Neutrophil (primary cell): ENCODE measurements at regions not wholly inside any gene's neighbourhood (a gene's known extent, or its start where the extent isn't known, plus 50 kb on each side); places are given as distances from the start of the nearest gene placed in this dataset.

Experiments
- H3K27ac ChIP-seq: fragments of 200-600 bp; sonication (generic); 2 replicates; pipeline ENCODE4 v1.5.1; 2016; ENCODE audit warnings: mild to moderate bottlenecking, moderate library complexity
- H3K27me3 ChIP-seq: fragments of 200-600 bp; sonication (generic); 2 replicates; pipeline ENCODE4 v1.6.0; 2016; ENCODE audit warnings: mild to moderate bottlenecking
- H3K36me3 ChIP-seq: fragments of 200-600 bp; sonication (generic); 2 replicates; pipeline ENCODE4 v1.5.1; 2017
- H3K4me1 ChIP-seq, 2 experiments: fragments of 200-600 bp in 1 of 2; sonication (generic) in 1 of 2; 1 replicate in 1 of 2; 2 replicates in 1 of 2; pipeline versions ENCODE4 v1.5.1 to v1.6.1; 2013 to 2016; ENCODE audit warnings: low read depth in 1 of 2, low read length in 1 of 2, mild to moderate bottlenecking in 1 of 2, moderate library complexity in 1 of 2; ENCODE audit not compliant: control insufficient read depth in 1 of 2, insufficient read depth in 1 of 2
- H3K4me3 ChIP-seq, 2 experiments: fragments of 200-600 bp in 1 of 2; sonication (generic) in 1 of 2; 1 replicate in 1 of 2; 2 replicates in 1 of 2; pipeline ENCODE4 v1.5.1; 2013 to 2016; ENCODE audit warnings: low read depth in 1 of 2, low read length in 1 of 2, mild to moderate bottlenecking in 1 of 2, moderate library complexity in 1 of 2
- H3K9me3 ChIP-seq: fragments of 200-600 bp; sonication (generic); 2 replicates; pipeline ENCODE4 v1.5.1; 2016
- TF ChIP-seq, protein P1 (sequence below): fragments of 200-600 bp; sonication (generic); IDR thresholded peaks from 2 replicates; pipeline ENCODE4 v1.5.1; 2016; ENCODE audit warnings: antibody characterized with exemption

DNA sequence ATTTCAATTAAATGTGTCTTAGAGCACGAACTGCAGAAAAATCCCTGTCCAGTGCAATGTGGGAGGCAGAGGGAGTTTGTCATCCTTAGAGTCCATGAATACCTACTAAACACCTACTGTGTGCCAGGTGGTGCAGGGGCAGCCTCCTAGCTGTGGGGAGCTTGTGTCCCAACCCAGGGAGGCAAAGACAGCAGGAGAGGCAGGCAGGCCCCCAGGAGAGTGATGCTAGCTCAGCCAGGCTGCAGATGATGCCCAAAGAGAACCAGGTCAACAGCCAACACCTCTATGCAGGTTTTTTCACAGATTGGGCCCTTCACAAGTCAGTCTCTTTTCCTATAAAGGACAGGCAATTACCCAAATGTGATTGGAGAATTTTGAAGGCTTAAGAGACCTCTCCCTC, 108.2 kb upstream of the UQCRFS1 start:
- TF ChIP-seq, protein P1, sequence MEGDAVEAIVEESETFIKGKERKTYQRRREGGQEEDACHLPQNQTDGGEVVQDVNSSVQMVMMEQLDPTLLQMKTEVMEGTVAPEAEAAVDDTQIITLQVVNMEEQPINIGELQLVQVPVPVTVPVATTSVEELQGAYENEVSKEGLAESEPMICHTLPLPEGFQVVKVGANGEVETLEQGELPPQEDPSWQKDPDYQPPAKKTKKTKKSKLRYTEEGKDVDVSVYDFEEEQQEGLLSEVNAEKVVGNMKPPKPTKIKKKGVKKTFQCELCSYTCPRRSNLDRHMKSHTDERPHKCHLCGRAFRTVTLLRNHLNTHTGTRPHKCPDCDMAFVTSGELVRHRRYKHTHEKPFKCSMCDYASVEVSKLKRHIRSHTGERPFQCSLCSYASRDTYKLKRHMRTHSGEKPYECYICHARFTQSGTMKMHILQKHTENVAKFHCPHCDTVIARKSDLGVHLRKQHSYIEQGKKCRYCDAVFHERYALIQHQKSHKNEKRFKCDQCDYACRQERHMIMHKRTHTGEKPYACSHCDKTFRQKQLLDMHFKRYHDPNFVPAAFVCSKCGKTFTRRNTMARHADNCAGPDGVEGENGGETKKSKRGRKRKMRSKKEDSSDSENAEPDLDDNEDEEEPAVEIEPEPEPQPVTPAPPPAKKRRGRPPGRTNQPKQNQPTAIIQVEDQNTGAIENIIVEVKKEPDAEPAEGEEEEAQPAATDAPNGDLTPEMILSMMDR: no peak
- no peak overlapping the region for H3K4me3 ChIP-seq
- no peak overlapping the region for H3K27ac ChIP-seq
- H3K36me3 ChIP-seq: no peaks in the 10 kb centered on the region
- no peaks in the 10 kb centered on the region for H3K9me3 ChIP-seq
- H3K4me1 ChIP-seq: no peaks in the 10 kb centered on the region
- H3K27me3 ChIP-seq: no peaks in the 10 kb centered on the region

DNA sequence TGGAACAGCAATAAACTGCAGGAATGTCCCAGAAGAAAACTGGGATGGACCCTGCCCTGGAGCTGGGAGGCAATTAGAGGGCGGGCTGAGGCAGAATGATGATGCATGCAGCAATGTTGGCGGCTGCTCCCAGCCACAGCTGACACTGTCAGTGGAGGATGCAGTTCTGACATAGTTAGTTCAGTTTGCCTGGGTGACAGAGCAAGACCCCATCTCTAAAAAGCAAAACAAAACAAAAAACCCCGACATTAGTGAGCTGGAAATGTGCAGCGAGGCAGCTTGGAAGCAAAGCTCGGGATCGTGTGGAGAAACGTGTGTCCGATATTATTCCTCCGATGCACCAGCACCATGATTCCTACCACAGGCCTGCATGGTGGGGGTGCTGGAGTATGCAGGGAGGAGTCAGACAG, 110.1 kb upstream of the UQCRFS1 start:
- Histone ChIP-seq H3K4me3 (no peak overlapping the region), H3K9me3 (no peaks in the 10 kb centered on the region), H3K36me3 (no peaks in the 10 kb centered on the region), H3K27ac (no peak overlapping the region), H3K4me1 (no peaks in the 10 kb centered on the region), H3K27me3 (no peaks in the 10 kb centered on the region)
- TF ChIP-seq, protein P1: no peak

DNA sequence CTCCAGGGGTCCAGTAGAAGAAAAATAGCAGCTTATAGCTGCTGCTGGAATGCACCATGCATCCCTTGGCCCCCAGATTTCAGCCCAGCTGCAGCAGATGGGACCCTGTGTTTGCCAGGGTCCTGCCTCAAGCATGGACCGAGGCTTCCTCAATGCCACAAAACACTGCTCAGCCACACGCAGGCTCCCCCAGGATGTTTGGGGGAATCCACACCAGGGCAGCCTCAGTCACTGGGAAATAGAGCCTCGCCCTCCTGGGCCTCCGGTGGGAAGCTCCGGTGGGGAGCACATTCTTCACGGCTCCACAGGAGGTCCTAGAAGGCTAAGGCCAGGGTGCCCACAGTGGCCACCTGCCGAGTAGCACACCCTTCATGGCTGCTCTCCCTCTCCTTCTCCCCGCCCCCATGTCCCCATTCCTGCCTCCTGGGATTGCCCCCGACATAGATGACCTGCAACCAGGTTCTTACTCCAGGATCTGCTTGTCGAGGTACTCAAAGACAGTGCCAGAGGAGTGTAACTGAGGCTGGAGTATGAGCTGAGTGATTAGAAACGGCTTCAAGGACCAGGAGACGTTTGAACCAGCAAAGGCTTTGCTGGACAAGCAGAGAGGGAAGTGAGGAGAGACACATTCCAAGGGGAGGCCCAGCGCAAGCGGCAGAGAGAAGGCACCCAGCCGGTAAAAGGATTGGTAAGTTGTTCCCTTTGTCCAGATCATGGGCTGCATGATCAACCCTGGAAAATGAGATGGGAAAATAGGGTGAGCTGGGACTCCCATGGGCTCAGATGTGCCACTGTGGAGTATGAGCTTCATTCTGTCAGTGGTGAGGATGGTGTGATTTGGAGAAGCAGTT, 110.7 kb upstream of the UQCRFS1 start:
- Histone ChIP-seq H3K27me3 (no peaks in the 10 kb centered on the region), H3K36me3 (no peaks in the 10 kb centered on the region), H3K27ac (no peak overlapping the region), H3K4me1 (no peaks in the 10 kb centered on the region), H3K9me3 (no peaks in the 10 kb centered on the region), H3K4me3 (no peak overlapping the region)
- TF ChIP-seq, protein P1: no peak

GRCh38 chr19:29324291-29324680, 111.3 kb upstream of the UQCRFS1 start:
- H3K4me3 ChIP-seq: no peak overlapping the region
- no peaks in the 10 kb centered on the region for H3K27me3 ChIP-seq
- TF ChIP-seq, protein P1: no peak
- no peak overlapping the region for H3K27ac ChIP-seq
- H3K36me3 ChIP-seq: no peaks in the 10 kb centered on the region
- no peaks in the 10 kb centered on the region for H3K9me3 ChIP-seq
- H3K4me1 ChIP-seq: no peaks in the 10 kb centered on the region

GRCh38 chr19:29324717-29325116, 111.8 kb upstream of the UQCRFS1 start:
- H3K4me1 ChIP-seq: no peaks in the 10 kb centered on the region
- H3K27ac ChIP-seq: no peak overlapping the region
- TF ChIP-seq, protein P1: no peak
- no peak overlapping the region for H3K4me3 ChIP-seq
- H3K36me3 ChIP-seq: no peaks in the 10 kb centered on the region
- no peaks in the 10 kb centered on the region for H3K27me3 ChIP-seq
- no peaks in the 10 kb centered on the region for H3K9me3 ChIP-seq
